ENCODE measurements at regions not wholly inside any gene's neighbourhood (a gene's known extent, or its start where the extent isn't known, plus 50 kb on each side); places are given as distances from the start of the nearest gene placed in this dataset.
"Not testable (repeated sequence)": the region's sequence is repeated elsewhere in the genome, so short reads cannot be mapped to it uniquely, and the experiment has no call there.

GRCh38 chr16:86349338-86349900, 160.9 kb upstream of the FOXF1 start:
- H3K27ac Mint-ChIP-seq = no peak overlapping the region
- H3K27me3 Mint-ChIP-seq = peaks cover 96% of the 10 kb centered on the region
- ATAC-seq = no peak
- no peaks in the 10 kb centered on the region for H3K36me3 Mint-ChIP-seq
- no peaks in the 10 kb centered on the region for H3K4me1 Mint-ChIP-seq
- H3K4me3 Mint-ChIP-seq = no peak overlapping the region
- H3K9me3 Mint-ChIP-seq = peaks cover 6% of the 10 kb centered on the region

GRCh38 chr16:86350289-86350688, 160.0 kb upstream of the FOXF1 start:
- Mint-ChIP-seq H3K36me3 (no peaks in the 10 kb centered on the region), H3K9me3 (peaks cover 8% of the 10 kb centered on the region), H3K4me1 (no peaks in the 10 kb centered on the region), H3K27me3 (peaks cover 94% of the 10 kb centered on the region), H3K27ac (no peak overlapping the region), H3K4me3 (no peak overlapping the region)
- no peak for ATAC-seq

GRCh38 chr16:86351041-86351784, 159.1 kb upstream of the FOXF1 start:
- Mint-ChIP-seq H3K4me3 (no peak overlapping the region), H3K36me3 (peaks cover 3% of the 10 kb centered on the region), H3K4me1 (no peaks in the 10 kb centered on the region), H3K27me3 (peaks cover 92% of the 10 kb centered on the region), H3K27ac (no peak overlapping the region), H3K9me3 (peaks cover 15% of the 10 kb centered on the region)
- ATAC-seq = no peak

DNA sequence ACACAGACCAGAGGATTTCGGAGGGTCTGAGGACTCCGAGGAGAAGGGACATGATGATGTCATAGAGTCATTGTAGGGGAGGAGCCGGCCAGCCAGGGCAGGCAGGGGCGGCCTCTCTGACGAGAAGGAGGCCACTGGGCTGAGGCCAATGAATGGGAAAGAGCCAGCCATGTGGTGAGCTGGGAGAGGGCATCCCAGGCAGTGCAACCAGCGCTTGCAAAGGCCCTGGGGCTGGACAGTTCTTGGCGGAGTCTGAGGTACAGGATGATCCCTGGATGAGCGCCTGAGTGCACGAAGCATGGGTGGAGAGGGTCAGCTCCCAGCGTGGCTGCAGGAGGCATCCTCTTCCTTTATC, 158.6 kb upstream of the FOXF1 start:
- H3K4me1 Mint-ChIP-seq, H3K36me3 Mint-ChIP-seq, ATAC-seq, H3K27ac Mint-ChIP-seq, H3K4me3 Mint-ChIP-seq: not testable (repeated sequence)
- Mint-ChIP-seq H3K9me3 (peaks cover 13% of the 10 kb centered on the region), H3K27me3 (peaks cover 92% of the 10 kb centered on the region)

DNA sequence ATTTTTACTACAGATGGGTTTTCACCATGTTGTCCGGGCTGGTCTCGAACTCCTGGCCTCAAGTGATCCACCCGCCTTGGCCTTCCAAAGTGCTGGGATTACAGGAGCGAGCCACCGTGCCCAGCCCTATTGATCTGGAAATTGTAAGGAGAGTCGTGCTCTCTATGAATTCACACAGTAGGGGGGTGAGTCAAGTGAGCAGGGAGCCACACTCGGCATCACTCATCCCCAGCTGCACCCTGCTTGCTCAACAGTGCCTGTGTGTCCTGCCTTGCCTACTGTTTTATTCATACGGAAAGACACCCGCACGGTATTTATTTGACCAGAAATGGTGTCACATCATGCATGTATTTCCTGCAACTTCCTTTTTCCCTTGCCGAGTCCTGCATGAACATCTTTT, 157.2 kb upstream of the FOXF1 start:
- Mint-ChIP-seq H3K9me3 (peaks cover 13% of the 10 kb centered on the region), H3K27ac (no peak overlapping the region), H3K36me3 (peaks cover 5% of the 10 kb centered on the region), H3K27me3 (peaks cover 92% of the 10 kb centered on the region), H3K4me3 (no peak overlapping the region), H3K4me1 (no peaks in the 10 kb centered on the region)
- no peak for ATAC-seq

- no peak overlapping the region for H3K4me3 Mint-ChIP-seq
- H3K27me3 Mint-ChIP-seq = peaks cover 95% of the 10 kb centered on the region
- no peaks in the 10 kb centered on the region for H3K4me1 Mint-ChIP-seq
- peaks cover 5% of the 10 kb centered on the region for H3K36me3 Mint-ChIP-seq
- ATAC-seq = no peak
- H3K27ac Mint-ChIP-seq = no peak overlapping the region
- H3K9me3 Mint-ChIP-seq = peaks cover 13% of the 10 kb centered on the region
These were observed 156.4 kb upstream of the FOXF1 start for GRCh38 chr16:86353948-86354347.

DNA sequence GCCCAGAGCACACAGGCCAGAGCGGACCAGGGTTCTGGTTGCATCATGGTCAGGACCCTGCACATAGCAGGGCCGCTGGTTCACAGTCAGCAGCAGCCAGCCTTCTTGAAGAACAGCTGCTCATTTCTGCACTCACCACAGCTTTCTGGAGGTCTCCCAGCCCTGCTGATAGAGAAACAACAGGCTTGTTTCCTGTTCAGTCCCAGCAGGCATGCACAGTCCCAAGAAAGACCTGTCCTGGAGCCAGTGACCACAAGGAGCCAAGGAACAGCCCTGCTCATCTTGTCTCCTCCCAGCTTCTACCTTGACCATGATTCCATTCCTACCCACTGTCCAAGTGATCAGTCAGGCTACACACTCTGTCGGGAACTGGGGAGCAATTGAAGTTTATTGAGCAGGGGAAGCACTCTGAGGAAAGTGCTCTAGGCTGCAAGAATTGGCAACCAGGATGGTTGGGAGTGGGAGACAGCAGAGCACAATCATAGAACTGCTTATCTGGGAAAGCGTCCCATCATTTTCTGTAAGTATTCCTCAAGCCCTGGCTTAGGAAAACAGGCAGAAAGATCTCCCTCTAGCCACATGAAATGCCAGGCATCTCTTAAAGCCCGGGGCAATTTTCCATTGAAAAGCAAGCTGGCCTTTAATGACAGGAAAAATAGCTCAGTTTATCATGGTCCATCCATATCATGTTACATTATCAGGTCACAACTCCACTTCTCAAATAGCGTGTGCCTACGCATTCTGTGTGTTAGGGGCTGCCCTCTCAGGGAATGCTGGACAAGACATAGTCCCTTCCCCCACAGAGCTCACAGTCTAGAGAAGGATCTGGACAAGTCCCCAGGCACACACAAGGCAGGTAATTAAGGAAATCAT, 155.4 kb upstream of the FOXF1 start:
- no peak overlapping the region for H3K4me3 Mint-ChIP-seq
- H3K36me3 Mint-ChIP-seq = peaks cover 5% of the 10 kb centered on the region
- H3K4me1 Mint-ChIP-seq = no peaks in the 10 kb centered on the region
- H3K27ac Mint-ChIP-seq = no peak overlapping the region
- ATAC-seq = no peak
- H3K27me3 Mint-ChIP-seq = peaks cover 96% of the 10 kb centered on the region
- peaks cover 10% of the 10 kb centered on the region for H3K9me3 Mint-ChIP-seq

- Mint-ChIP-seq H3K27me3 (peaks cover 91% of the 10 kb centered on the region), H3K4me3 (no peak overlapping the region)
These were observed 154.8 kb upstream of the FOXF1 start for GRCh38 chr16:86355531-86355930.

GRCh38 chr16:86355951-86356350, 154.4 kb upstream of the FOXF1 start:
- no peaks in the 10 kb centered on the region for H3K4me1 Mint-ChIP-seq
- H3K27me3 Mint-ChIP-seq = peaks cover 90% of the 10 kb centered on the region
- H3K27ac Mint-ChIP-seq = no peak overlapping the region
- peaks cover 10% of the 10 kb centered on the region for H3K9me3 Mint-ChIP-seq
- ATAC-seq = no peak
- H3K36me3 Mint-ChIP-seq = peaks cover 5% of the 10 kb centered on the region
- H3K4me3 Mint-ChIP-seq = no peak overlapping the region

More at GRCh38 chr16:86355531-86355930, 154.8 kb upstream of the FOXF1 start:
- H3K27ac Mint-ChIP-seq = no peak overlapping the region
- ATAC-seq = no peak
- H3K9me3 Mint-ChIP-seq = peaks cover 10% of the 10 kb centered on the region
- H3K4me1 Mint-ChIP-seq = no peaks in the 10 kb centered on the region
- H3K36me3 Mint-ChIP-seq = peaks cover 5% of the 10 kb centered on the region

- Mint-ChIP-seq H3K4me3 (no peak overlapping the region), H3K9me3 (peaks cover 10% of the 10 kb centered on the region), H3K27me3 (peaks cover 90% of the 10 kb centered on the region)
These were observed 153.5 kb upstream of the FOXF1 start for GRCh38 chr16:86356804-86357203.

DNA sequence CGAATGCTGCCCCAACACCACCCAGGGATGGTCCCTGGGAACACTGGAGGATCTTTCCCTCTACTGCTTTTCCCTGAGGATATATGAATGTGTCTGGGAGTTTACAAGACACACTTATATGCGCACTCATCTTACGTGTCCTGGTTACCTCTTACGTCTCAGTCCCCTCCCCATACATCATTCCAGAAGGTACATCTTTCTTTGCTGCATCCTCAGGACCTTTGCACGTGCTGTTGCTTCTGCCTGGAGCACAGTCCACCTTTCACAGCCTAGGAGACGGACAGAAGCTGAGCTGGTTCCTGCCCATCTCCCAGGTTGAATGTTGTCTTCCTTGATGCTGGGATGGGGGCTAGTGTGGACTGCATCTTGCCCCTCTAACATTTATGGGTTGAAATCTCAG, 153.0 kb upstream of the FOXF1 start:
- Mint-ChIP-seq H3K4me3 (no peak overlapping the region), H3K27ac (no peak overlapping the region), H3K36me3 (peaks cover 5% of the 10 kb centered on the region), H3K9me3 (peaks cover 11% of the 10 kb centered on the region), H3K27me3 (peaks cover 90% of the 10 kb centered on the region), H3K4me1 (no peaks in the 10 kb centered on the region)
- ATAC-seq = no peak

More at GRCh38 chr16:86356804-86357203, 153.5 kb upstream of the FOXF1 start:
- Mint-ChIP-seq H3K4me1 (no peaks in the 10 kb centered on the region), H3K27ac (no peak overlapping the region), H3K36me3 (peaks cover 5% of the 10 kb centered on the region)
- ATAC-seq = no peak

DNA sequence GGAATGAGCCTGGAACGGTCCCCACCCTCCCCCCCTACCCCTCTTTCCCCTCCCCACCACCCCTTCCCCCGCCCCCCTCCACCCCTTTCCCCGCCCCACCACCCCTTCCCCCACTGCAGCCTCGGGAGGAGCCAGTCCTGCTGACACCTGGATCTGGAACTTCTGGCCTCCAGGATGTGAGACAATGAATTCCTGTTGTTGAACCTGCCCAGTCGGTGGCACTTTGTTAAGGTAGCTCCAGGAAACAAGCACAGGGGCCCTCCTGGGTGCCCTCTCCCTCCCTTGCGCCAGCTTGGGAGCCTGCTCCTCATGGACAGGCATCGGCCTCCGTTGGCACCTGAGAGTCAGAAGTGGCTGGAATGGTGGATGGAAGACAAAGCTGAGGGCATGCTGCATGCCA, 152.4 kb upstream of the FOXF1 start:
- H3K4me3 Mint-ChIP-seq = no peak overlapping the region
- peaks cover 89% of the 10 kb centered on the region for H3K27me3 Mint-ChIP-seq
- peaks cover 5% of the 10 kb centered on the region for H3K36me3 Mint-ChIP-seq
- no peaks in the 10 kb centered on the region for H3K4me1 Mint-ChIP-seq
- no peak for ATAC-seq
- peaks cover 14% of the 10 kb centered on the region for H3K9me3 Mint-ChIP-seq
- no peak overlapping the region for H3K27ac Mint-ChIP-seq

DNA sequence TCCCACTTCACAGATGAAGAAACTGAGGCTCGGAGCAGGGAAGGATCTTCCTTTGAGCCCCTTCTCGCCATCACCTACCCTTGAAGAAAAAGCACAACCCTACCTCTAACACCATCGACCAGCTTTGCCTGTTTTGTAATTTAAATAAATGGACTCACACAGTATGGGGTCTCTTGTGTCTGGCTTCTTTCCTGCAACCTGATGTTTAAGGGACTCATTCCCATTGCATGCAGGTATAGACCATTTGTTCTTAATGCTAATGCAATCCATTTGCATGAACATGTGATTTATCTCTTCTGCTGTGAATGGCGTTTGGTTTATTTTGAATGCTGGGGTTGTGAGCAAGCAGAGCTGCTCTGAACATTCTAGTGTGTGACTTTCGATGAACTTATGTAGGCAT, 150.8 kb upstream of the FOXF1 start:
- Mint-ChIP-seq H3K4me3 (no peak overlapping the region), H3K27me3 (peaks cover 76% of the 10 kb centered on the region), H3K36me3 (peaks cover 5% of the 10 kb centered on the region), H3K9me3 (peaks cover 14% of the 10 kb centered on the region), H3K27ac (no peak overlapping the region), H3K4me1 (no peaks in the 10 kb centered on the region)
- no peak for ATAC-seq

DNA sequence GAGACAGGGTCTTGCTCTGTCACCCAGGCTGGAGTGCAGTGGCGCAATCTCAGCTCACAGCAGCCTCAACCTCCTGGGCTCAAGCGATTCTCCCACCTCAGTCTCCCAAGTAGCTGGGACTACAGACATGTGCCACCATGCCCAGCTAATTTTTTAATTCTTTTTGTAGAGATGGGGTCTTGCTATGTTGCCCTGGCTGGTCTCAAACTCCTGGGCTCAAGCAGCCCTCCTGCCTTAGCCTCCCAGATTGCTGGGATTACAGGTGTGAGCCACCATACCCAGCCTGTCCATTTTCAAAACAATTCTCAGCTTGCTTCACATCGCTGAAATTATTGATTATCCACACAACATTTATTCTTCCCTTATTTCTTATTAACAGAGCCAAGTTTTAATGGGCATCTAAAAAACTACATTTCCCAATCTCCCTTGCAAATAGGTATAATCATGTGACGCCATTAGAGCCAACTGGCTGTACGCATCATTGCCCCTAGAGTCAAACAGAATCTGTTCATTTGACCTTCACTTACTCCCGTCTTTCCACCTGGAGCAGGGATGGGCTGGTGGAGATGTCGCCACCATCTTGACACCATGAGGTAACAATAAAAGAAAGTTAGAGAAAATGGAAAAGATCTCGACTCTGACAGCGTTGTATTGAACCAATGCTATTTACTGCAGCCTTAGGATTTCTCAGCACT, 148.0 kb upstream of the FOXF1 start:
- no peak overlapping the region for H3K4me3 Mint-ChIP-seq
- H3K36me3 Mint-ChIP-seq = no peaks in the 10 kb centered on the region
- H3K9me3 Mint-ChIP-seq = peaks cover 4% of the 10 kb centered on the region
- H3K4me1 Mint-ChIP-seq = no peaks in the 10 kb centered on the region
- peaks cover 65% of the 10 kb centered on the region for H3K27me3 Mint-ChIP-seq
- no peak for ATAC-seq
- H3K27ac Mint-ChIP-seq = no peak overlapping the region

- H3K27ac Mint-ChIP-seq = no peak overlapping the region
- peaks cover 62% of the 10 kb centered on the region for H3K27me3 Mint-ChIP-seq
- no peak overlapping the region for H3K4me3 Mint-ChIP-seq
- ATAC-seq = no peak
- H3K4me1 Mint-ChIP-seq = no peaks in the 10 kb centered on the region
- peaks cover 4% of the 10 kb centered on the region for H3K9me3 Mint-ChIP-seq
- H3K36me3 Mint-ChIP-seq = no peaks in the 10 kb centered on the region
These were observed 147.3 kb upstream of the FOXF1 start for GRCh38 chr16:86363057-86363490.

Data from stimulated activated memory B cell treated with anti-CD40 and anti-IgM and Interleukin-4, amounts not matched to agents 10 μg/mL and 1 μg/mL and 100 μg/mL, for 72 hours (primary cell).